ENCODE measurements at regions not wholly inside any gene's neighbourhood (a gene's known extent, or its start where the extent isn't known, plus 50 kb on each side); places are given as distances from the start of the nearest gene placed in this dataset.

DNA sequence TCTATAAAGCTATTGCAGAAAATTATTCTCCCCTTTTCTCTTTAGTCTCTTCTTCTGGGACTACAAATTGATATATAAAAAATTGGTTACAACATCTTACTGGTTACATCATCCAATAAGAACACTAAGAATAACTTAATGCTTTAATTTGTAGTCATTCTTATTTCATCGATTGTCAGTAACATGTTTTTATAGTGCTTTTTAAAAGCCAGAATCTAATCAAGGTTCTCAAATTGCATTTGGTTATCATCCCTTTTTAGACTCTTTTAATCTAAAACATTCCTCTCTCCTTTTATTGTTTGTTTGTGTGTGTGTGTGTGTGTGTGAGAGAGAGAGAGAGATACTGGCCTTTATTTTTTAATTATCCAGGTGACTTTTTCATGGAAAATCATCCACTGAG is 377.1 kb upstream of the MEIS1 start:
- no peak overlapping the region for H3K9ac ChIP-seq (ENCODE audit: low read depth in 1 of 2, low read length in 2 of 2)
- H3K4me3 ChIP-seq (ENCODE audit: low read length in 2 of 2) = no peak overlapping the region
- H3K36me3 ChIP-seq (ENCODE audit: control insufficient read depth in 2 of 2, insufficient read depth in 2 of 2, low read length in 2 of 2) = no peaks in the 10 kb centered on the region
- H3K4me1 ChIP-seq (ENCODE audit: control insufficient read depth in 2 of 2, insufficient read depth in 2 of 2, low read length in 2 of 2) = no peaks in the 10 kb centered on the region
- H3K27ac ChIP-seq (ENCODE audit: low read depth in 2 of 2, low read length in 2 of 2) = no peak overlapping the region
- no peaks in the 10 kb centered on the region for H3K9me3 ChIP-seq (ENCODE audit: control insufficient read depth in 2 of 2, low read length in 2 of 2)
- H3K27me3 ChIP-seq (ENCODE audit: control insufficient read depth in 2 of 2, insufficient read depth in 2 of 2, low read length in 2 of 2) = no peaks in the 10 kb centered on the region

DNA sequence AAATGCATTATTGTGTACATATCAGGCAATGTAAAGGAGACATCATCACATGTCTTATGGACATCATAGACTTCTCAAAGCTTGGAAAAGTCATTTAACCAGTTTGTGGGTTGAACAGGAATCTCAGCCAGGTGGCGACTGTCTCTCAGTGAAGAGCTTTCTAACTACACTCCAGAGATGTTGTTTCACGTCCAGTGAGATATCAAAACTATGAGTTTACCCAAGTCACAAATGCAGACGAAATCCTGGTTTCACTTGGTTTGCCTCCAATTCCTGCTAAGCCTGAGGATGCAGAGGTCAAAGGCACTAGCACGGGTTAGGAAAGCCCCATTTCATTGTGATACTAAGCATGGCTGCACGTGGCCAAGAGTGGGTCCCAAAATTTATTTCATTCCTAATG is 384.5 kb upstream of the MEIS1 start:
- no peaks in the 10 kb centered on the region for H3K9me3 ChIP-seq (ENCODE audit: control insufficient read depth in 2 of 2, low read length in 2 of 2)
- no peaks in the 10 kb centered on the region for H3K4me1 ChIP-seq (ENCODE audit: control insufficient read depth in 2 of 2, insufficient read depth in 2 of 2, low read length in 2 of 2)
- H3K4me3 ChIP-seq (ENCODE audit: low read length in 2 of 2) = no peak overlapping the region
- no peak overlapping the region for H3K9ac ChIP-seq (ENCODE audit: low read depth in 1 of 2, low read length in 2 of 2)
- H3K27me3 ChIP-seq (ENCODE audit: control insufficient read depth in 2 of 2, insufficient read depth in 2 of 2, low read length in 2 of 2) = no peaks in the 10 kb centered on the region
- H3K27ac ChIP-seq (ENCODE audit: low read depth in 2 of 2, low read length in 2 of 2) = no peak overlapping the region
- no peaks in the 10 kb centered on the region for H3K36me3 ChIP-seq (ENCODE audit: control insufficient read depth in 2 of 2, insufficient read depth in 2 of 2, low read length in 2 of 2)

DNA sequence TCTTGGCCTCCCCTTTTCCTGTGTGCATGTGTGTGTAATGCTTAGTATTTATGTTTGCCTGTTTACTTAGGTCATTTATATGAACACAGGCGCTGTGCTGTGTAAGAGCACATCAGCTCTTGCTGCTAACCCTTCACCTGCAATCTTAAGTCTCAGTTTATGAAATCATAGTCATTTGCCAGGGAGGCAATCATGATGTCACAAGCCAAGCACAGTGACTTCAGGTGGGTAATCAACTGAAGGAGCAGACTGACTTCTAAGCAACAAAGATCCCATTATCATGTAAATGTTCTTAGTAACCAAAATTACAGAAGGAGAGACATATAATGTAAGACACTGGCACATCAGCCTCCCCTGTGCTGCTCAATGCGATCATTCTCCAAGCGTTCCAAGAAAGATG is 386.3 kb upstream of the MEIS1 start:
- H3K27me3 ChIP-seq (ENCODE audit: control insufficient read depth in 2 of 2, insufficient read depth in 2 of 2, low read length in 2 of 2) = no peaks in the 10 kb centered on the region

DNA sequence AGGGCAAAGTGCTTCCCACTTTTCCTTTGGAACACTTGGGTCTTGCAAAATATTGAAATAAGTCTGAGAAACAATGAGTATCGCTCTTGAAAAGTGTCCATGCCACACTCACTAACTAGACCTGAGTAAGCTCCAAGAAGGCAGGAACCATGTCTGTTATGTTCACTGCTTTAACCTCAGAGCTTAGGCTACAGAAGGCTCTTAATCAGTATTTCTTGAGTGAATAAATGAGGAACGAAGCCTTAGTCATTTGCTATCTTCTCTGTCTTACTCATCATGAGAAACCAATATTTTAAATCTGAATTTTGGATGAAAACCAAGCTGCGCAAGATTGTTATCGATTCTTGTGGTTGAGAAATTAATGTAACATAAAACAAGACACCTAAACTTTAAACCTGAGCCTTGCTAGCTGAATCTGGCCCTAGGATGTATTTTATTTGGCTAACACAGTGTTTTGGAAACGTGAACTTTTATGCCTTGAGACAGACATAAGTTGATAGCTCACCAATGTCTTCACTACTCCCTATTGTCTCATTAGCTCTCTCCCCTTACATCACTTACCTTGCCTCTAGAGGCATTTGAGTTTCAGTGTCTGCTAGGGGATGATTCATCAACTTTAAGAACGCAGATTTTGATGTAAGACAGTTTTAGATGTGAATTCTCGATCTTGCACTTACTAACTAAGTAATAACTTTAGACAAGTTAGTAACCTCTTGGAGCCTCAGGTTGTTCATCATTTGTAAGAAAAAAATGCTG is 392.8 kb upstream of the MEIS1 start:
- Histone ChIP-seq H3K27ac (ENCODE audit: low read depth in 2 of 2, low read length in 2 of 2) (no peak overlapping the region), H3K4me1 (ENCODE audit: control insufficient read depth in 2 of 2, insufficient read depth in 2 of 2, low read length in 2 of 2) (no peaks in the 10 kb centered on the region), H3K9me3 (ENCODE audit: control insufficient read depth in 2 of 2, low read length in 2 of 2) (no peaks in the 10 kb centered on the region), H3K27me3 (ENCODE audit: control insufficient read depth in 2 of 2, insufficient read depth in 2 of 2, low read length in 2 of 2) (no peaks in the 10 kb centered on the region), H3K4me3 (ENCODE audit: low read length in 2 of 2) (no peak overlapping the region), H3K36me3 (ENCODE audit: control insufficient read depth in 2 of 2, insufficient read depth in 2 of 2, low read length in 2 of 2) (no peaks in the 10 kb centered on the region), H3K9ac (ENCODE audit: low read depth in 1 of 2, low read length in 2 of 2) (no peak overlapping the region)

More for the DNA sequence above, 386.3 kb upstream of the MEIS1 start:
- Histone ChIP-seq H3K36me3 (ENCODE audit: control insufficient read depth in 2 of 2, insufficient read depth in 2 of 2, low read length in 2 of 2) (no peaks in the 10 kb centered on the region), H3K9me3 (ENCODE audit: control insufficient read depth in 2 of 2, low read length in 2 of 2) (no peaks in the 10 kb centered on the region), H3K4me1 (ENCODE audit: control insufficient read depth in 2 of 2, insufficient read depth in 2 of 2, low read length in 2 of 2) (no peaks in the 10 kb centered on the region), H3K27ac (ENCODE audit: low read depth in 2 of 2, low read length in 2 of 2) (no peak overlapping the region), H3K4me3 (ENCODE audit: low read length in 2 of 2) (no peak overlapping the region), H3K9ac (ENCODE audit: low read depth in 1 of 2, low read length in 2 of 2) (no peak overlapping the region)

DNA sequence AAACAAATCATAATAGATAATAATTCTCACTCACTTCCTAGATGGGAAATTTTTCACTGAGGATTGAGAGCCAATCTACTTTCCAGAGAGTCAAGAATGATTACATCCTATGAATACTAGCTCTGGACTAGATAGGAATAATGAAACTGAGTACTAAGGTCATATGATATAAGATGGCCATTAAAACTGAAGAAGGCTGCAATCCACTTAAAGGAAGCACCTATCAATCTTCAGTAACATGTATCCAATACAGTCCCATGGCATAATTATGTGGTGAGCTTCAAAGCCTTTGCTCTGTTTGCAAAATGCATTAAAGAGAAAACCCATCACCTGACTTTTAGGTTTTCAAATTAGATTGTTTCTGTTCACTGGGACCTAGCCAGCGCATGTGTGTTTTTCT is 398.0 kb upstream of the MEIS1 start:
- Histone ChIP-seq H3K4me3 (ENCODE audit: low read length in 2 of 2) (no peak overlapping the region), H3K9ac (ENCODE audit: low read depth in 1 of 2, low read length in 2 of 2) (no peak overlapping the region), H3K27ac (ENCODE audit: low read depth in 2 of 2, low read length in 2 of 2) (no peak overlapping the region), H3K4me1 (ENCODE audit: control insufficient read depth in 2 of 2, insufficient read depth in 2 of 2, low read length in 2 of 2) (no peaks in the 10 kb centered on the region), H3K27me3 (ENCODE audit: control insufficient read depth in 2 of 2, insufficient read depth in 2 of 2, low read length in 2 of 2) (no peaks in the 10 kb centered on the region), H3K36me3 (ENCODE audit: control insufficient read depth in 2 of 2, insufficient read depth in 2 of 2, low read length in 2 of 2) (no peaks in the 10 kb centered on the region), H3K9me3 (ENCODE audit: control insufficient read depth in 2 of 2, low read length in 2 of 2) (no peaks in the 10 kb centered on the region)

DNA sequence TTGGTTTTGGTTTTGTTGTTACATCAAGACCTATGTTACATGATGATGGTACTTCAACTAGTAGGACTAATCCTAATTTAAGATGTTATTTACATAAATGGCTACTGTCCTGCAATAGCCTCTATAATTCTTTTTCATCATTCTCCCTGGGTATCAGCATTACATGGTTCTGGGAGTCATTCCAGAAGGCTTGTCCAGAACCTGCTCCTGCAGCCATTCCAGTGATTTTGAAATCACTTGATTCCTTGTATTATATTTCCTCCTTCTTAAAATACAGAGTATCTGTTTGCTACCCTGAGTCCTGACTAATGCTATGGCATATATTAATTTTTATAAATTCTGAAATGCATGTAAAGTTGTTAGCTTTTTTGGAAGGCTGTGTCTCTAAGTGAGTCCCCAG is 400.5 kb upstream of the MEIS1 start:
- Histone ChIP-seq H3K27me3 (ENCODE audit: control insufficient read depth in 2 of 2, insufficient read depth in 2 of 2, low read length in 2 of 2) (no peaks in the 10 kb centered on the region), H3K27ac (ENCODE audit: low read depth in 2 of 2, low read length in 2 of 2) (no peak overlapping the region), H3K36me3 (ENCODE audit: control insufficient read depth in 2 of 2, insufficient read depth in 2 of 2, low read length in 2 of 2) (no peaks in the 10 kb centered on the region), H3K9me3 (ENCODE audit: control insufficient read depth in 2 of 2, low read length in 2 of 2) (no peaks in the 10 kb centered on the region), H3K4me3 (ENCODE audit: low read length in 2 of 2) (no peak overlapping the region), H3K9ac (ENCODE audit: low read depth in 1 of 2, low read length in 2 of 2) (no peak overlapping the region), H3K4me1 (ENCODE audit: control insufficient read depth in 2 of 2, insufficient read depth in 2 of 2, low read length in 2 of 2) (no peaks in the 10 kb centered on the region)

DNA sequence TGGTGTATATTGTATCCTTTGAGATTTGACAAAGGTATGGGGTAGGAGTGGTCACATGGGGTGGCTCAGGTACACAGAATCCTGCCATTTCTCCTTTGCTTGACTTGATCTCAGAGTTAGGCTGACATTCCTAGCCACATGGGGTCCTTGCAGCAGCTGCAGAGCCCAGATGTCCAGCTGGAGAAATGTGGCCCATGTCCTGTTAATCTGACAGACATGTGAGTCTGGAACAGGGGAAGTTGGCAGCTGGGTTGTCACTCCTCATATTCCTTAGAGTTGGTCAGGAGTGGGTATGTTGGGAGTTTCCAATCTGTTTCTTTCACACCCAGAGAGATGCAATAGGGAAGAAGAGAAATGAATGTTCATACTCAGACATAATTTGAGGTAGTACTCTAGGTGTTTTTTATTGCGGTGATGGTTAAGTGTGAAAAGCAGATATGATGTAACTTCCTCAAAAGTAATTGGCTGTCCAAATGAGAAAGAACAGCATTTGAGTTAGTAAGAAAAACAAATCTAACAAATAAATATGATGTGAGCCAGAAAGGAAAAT is 402.6 kb upstream of the MEIS1 start:
- Histone ChIP-seq H3K27ac (ENCODE audit: low read depth in 2 of 2, low read length in 2 of 2) (no peak overlapping the region), H3K27me3 (ENCODE audit: control insufficient read depth in 2 of 2, insufficient read depth in 2 of 2, low read length in 2 of 2) (no peaks in the 10 kb centered on the region), H3K9ac (ENCODE audit: low read depth in 1 of 2, low read length in 2 of 2) (no peak overlapping the region), H3K36me3 (ENCODE audit: control insufficient read depth in 2 of 2, insufficient read depth in 2 of 2, low read length in 2 of 2) (no peaks in the 10 kb centered on the region), H3K9me3 (ENCODE audit: control insufficient read depth in 2 of 2, low read length in 2 of 2) (no peaks in the 10 kb centered on the region), H3K4me1 (ENCODE audit: control insufficient read depth in 2 of 2, insufficient read depth in 2 of 2, low read length in 2 of 2) (no peaks in the 10 kb centered on the region), H3K4me3 (ENCODE audit: low read length in 2 of 2) (no peak overlapping the region)

DNA sequence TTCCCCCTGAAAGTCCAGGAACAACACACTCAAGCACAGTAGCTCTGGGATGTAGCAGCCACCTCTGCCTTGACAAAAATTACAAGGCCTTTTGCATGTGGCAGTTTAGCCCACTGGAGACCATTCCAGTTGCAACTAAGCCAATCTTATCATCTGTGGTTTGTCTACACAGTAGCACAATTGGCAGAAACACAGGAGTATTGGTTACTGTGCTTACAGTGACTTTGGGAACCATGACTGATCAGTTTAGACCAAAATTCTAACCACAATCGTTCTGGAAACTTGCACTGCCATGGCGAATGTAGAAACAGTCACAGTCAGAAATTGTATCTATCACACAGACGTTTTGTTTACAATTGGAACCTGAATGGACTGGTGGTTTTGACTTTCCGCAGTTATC is 403.7 kb upstream of the MEIS1 start:
- no peak overlapping the region for H3K27ac ChIP-seq (ENCODE audit: low read depth in 2 of 2, low read length in 2 of 2)
- H3K4me3 ChIP-seq (ENCODE audit: low read length in 2 of 2) = no peak overlapping the region
- H3K9ac ChIP-seq (ENCODE audit: low read depth in 1 of 2, low read length in 2 of 2) = no peak overlapping the region
- no peaks in the 10 kb centered on the region for H3K27me3 ChIP-seq (ENCODE audit: control insufficient read depth in 2 of 2, insufficient read depth in 2 of 2, low read length in 2 of 2)
- H3K36me3 ChIP-seq (ENCODE audit: control insufficient read depth in 2 of 2, insufficient read depth in 2 of 2, low read length in 2 of 2) = no peaks in the 10 kb centered on the region
- H3K4me1 ChIP-seq (ENCODE audit: control insufficient read depth in 2 of 2, insufficient read depth in 2 of 2, low read length in 2 of 2) = no peaks in the 10 kb centered on the region
- no peaks in the 10 kb centered on the region for H3K9me3 ChIP-seq (ENCODE audit: control insufficient read depth in 2 of 2, low read length in 2 of 2)

DNA sequence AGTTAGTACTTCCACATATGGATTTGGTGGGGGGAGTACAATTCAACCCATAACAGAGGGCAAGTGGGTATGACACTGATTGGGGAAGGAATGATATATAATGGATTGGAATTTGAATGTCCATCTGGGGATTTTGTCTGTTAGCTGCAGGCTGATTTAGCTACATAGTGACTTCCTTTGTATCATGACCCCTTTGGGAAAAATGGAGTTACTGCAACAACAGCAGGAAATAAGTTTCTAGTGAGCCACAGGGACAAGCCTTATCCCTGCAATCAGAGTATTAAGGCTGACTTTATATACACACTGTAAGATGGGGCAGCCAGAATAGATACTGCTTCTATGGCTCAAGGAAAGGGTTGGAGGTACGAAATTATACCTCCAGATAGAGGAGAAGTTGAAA is 404.4 kb upstream of the MEIS1 start:
- no peak overlapping the region for H3K4me3 ChIP-seq (ENCODE audit: low read length in 2 of 2)
- no peak overlapping the region for H3K27ac ChIP-seq (ENCODE audit: low read depth in 2 of 2, low read length in 2 of 2)
- no peaks in the 10 kb centered on the region for H3K9me3 ChIP-seq (ENCODE audit: control insufficient read depth in 2 of 2, low read length in 2 of 2)
- no peaks in the 10 kb centered on the region for H3K36me3 ChIP-seq (ENCODE audit: control insufficient read depth in 2 of 2, insufficient read depth in 2 of 2, low read length in 2 of 2)
- no peak overlapping the region for H3K9ac ChIP-seq (ENCODE audit: low read depth in 1 of 2, low read length in 2 of 2)
- no peaks in the 10 kb centered on the region for H3K27me3 ChIP-seq (ENCODE audit: control insufficient read depth in 2 of 2, insufficient read depth in 2 of 2, low read length in 2 of 2)
- no peaks in the 10 kb centered on the region for H3K4me1 ChIP-seq (ENCODE audit: control insufficient read depth in 2 of 2, insufficient read depth in 2 of 2, low read length in 2 of 2)

DNA sequence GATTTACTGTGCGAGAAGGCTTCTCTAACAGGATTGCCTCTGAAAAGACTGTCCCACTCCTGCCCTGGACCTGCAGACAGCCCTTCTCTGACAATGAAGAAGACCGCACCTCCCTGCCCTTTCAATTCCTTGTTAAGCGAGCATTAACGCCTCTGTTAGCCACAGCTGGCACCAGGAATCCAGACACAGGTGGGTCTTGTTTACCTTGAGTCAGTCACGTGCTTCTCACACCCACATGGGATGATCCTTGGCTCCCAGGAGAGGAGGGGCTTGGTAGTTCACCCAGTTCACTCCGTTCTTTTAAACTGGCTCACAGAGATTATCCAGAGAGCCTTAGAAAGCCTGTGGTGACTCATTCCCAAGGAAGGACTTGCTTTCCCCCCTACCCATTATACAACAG is 410.5 kb upstream of the MEIS1 start:
- no peak overlapping the region for H3K9ac ChIP-seq (ENCODE audit: low read depth in 1 of 2, low read length in 2 of 2)
- no peak overlapping the region for H3K4me3 ChIP-seq (ENCODE audit: low read length in 2 of 2)
- H3K27me3 ChIP-seq (ENCODE audit: control insufficient read depth in 2 of 2, insufficient read depth in 2 of 2, low read length in 2 of 2) = no peaks in the 10 kb centered on the region
- H3K36me3 ChIP-seq (ENCODE audit: control insufficient read depth in 2 of 2, insufficient read depth in 2 of 2, low read length in 2 of 2) = no peaks in the 10 kb centered on the region
- H3K27ac ChIP-seq (ENCODE audit: low read depth in 2 of 2, low read length in 2 of 2) = no peak overlapping the region
- H3K4me1 ChIP-seq (ENCODE audit: control insufficient read depth in 2 of 2, insufficient read depth in 2 of 2, low read length in 2 of 2) = peaks cover 0 to 3% of the 10 kb centered on the region in 2 donors
- H3K9me3 ChIP-seq (ENCODE audit: control insufficient read depth in 2 of 2, low read length in 2 of 2) = no peaks in the 10 kb centered on the region

Measured in mucosa of rectum (tissue), 2 donors.